ENCODE measurements at regions not wholly inside any gene's neighbourhood (a gene's known extent, or its start where the extent isn't known, plus 50 kb on each side); places are given as distances from the start of the nearest gene placed in this dataset.
"Not testable (repeated sequence)": the region's sequence is repeated elsewhere in the genome, so short reads cannot be mapped to it uniquely, and the experiment has no call there.

DNA sequence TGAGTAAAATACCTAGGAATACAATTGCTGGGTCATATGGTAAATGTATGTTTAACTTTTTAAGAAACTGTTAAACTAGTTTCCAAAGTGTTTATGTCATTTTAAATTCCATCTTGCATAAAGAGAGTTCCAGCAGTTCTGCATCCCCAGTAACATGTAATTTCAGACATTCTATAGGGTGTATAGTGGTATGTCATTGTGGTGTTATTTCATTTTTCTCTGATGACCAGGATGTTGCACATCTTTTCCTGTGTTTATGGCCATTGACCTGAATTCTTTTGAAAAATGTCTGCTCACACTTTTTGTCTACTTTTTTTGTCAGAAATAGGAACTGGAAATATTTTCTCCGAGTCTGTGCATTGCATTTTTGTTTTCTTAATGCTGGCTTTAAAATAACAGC is 128.9 kb downstream of the TMEM200A start:
- H3K36me3 ChIP-seq (ENCODE audit: control insufficient read depth, insufficient read depth, low read length) = no peaks in the 10 kb centered on the region
- H3K4me3 ChIP-seq (ENCODE audit: low read depth, low read length) = no peak overlapping the region
- H3K9me3 ChIP-seq (ENCODE audit: control insufficient read depth, insufficient read depth, low read depth, low read length) = no peaks in the 10 kb centered on the region
- no peaks in the 10 kb centered on the region for H3K4me1 ChIP-seq (ENCODE audit: control insufficient read depth, insufficient read depth, low read length)
- no peaks in the 10 kb centered on the region for H3K27me3 ChIP-seq (ENCODE audit: control insufficient read depth, insufficient read depth, low read length)
- H3K27ac ChIP-seq (ENCODE audit: low read depth, low read length) = no peak overlapping the region
- no peak overlapping the region for H3K9ac ChIP-seq (ENCODE audit: low read length)

DNA sequence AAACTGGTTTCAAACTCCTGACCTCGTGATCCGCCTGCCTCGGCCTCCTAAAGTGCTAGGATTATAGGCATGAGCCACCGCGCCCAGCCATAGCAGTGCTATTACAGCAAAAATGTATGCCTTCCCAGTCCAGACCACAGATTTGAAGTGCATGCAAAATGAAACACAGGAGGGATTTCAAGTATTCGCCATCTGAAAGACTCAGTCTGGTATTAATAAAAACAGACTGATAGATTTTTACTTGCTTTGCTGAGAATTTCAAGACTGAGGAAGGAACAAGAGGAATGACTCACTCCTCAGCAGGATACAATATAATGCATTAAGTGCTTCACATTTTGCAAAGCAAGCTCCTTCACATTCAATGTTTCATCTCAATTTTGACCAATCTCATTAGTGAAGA is 134.9 kb downstream of the TMEM200A start:
- H3K4me3 ChIP-seq (ENCODE audit: low read depth, low read length) = no peak overlapping the region
- H3K27ac ChIP-seq (ENCODE audit: low read depth, low read length) = no peak overlapping the region
- no peak overlapping the region for H3K9ac ChIP-seq (ENCODE audit: low read length)

DNA sequence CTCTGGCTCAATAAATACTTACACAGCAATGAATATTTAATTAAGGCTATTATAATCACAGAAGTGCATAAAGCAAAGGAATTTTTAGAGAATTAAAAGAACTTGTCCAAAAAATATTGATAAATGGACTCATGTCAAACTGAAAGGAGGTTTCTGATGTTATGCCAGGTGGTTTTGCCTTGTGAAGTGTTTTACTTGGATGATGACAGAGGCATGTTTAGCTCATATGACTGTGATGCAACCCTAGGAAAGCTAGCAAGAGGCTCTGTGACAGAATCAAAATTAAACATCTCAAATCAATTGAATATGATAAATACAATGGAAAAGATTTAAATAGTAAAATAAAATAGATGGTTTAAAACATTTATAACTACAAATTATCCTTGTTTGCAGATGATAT is 137.3 kb downstream of the TMEM200A start:
- Histone ChIP-seq H3K4me1 (ENCODE audit: control insufficient read depth, insufficient read depth, low read length) (0 out of 2 replicates have a peak, but pooled peaks cover 4% of the 10 kb centered on the region), H3K9ac (ENCODE audit: low read length) (no peak overlapping the region), H3K27ac (ENCODE audit: low read depth, low read length) (no peak overlapping the region), H3K4me3 (ENCODE audit: low read depth, low read length) (no peak overlapping the region), H3K36me3 (ENCODE audit: control insufficient read depth, insufficient read depth, low read length) (no peaks in the 10 kb centered on the region), H3K9me3 (ENCODE audit: control insufficient read depth, insufficient read depth, low read depth, low read length) (no peaks in the 10 kb centered on the region), H3K27me3 (ENCODE audit: control insufficient read depth, insufficient read depth, low read length) (no peaks in the 10 kb centered on the region)

More for the DNA sequence above, 134.9 kb downstream of the TMEM200A start:
- H3K4me1 ChIP-seq (ENCODE audit: control insufficient read depth, insufficient read depth, low read length) = 0 out of 2 replicates have a peak, but pooled peaks cover 4% of the 10 kb centered on the region
- no peaks in the 10 kb centered on the region for H3K9me3 ChIP-seq (ENCODE audit: control insufficient read depth, insufficient read depth, low read depth, low read length)
- H3K27me3 ChIP-seq (ENCODE audit: control insufficient read depth, insufficient read depth, low read length) = no peaks in the 10 kb centered on the region
- no peaks in the 10 kb centered on the region for H3K36me3 ChIP-seq (ENCODE audit: control insufficient read depth, insufficient read depth, low read length)

DNA sequence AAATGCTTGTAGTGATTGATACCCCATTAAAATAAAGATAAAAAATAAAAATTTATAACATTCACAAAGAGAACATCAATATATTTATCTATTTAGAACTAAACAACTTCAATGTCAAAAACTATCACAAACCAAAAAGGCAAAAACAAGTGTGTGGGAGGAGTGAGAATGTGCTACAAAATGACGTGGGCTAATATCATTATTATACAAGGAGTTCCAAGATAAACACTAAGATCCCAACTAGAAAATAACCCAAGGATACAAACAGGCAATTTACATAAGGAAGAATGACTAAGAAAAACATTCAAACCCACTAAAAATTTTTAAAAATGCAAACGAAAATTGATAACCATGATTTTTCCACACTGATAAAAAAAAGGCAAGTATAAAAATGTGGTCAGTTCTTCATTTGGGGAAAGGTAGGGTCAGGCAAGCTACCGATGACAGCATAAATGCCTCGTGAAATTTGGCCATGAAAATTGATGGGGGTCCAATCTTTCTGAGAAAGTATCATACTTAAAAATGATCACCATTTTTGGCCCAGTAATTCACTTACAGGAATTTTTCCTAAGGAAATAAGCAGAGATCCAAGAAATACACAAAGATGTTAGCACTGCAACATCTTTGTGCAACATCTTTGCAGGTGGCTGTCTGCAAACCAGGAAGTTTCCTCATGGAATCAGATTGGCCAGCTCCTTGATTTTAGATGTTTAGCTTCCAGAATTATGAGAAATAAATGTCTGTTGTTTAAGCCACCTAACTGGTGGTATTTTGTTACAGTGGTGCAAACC is 140.2 kb downstream of the TMEM200A start:
- no peaks in the 10 kb centered on the region for H3K4me1 ChIP-seq (ENCODE audit: control insufficient read depth, insufficient read depth, low read length)
- no peaks in the 10 kb centered on the region for H3K9me3 ChIP-seq (ENCODE audit: control insufficient read depth, insufficient read depth, low read depth, low read length)
- no peak overlapping the region for H3K4me3 ChIP-seq (ENCODE audit: low read depth, low read length)
- no peak overlapping the region for H3K9ac ChIP-seq (ENCODE audit: low read length)
- no peaks in the 10 kb centered on the region for H3K36me3 ChIP-seq (ENCODE audit: control insufficient read depth, insufficient read depth, low read length)
- H3K27me3 ChIP-seq (ENCODE audit: control insufficient read depth, insufficient read depth, low read length) = no peaks in the 10 kb centered on the region
- H3K27ac ChIP-seq (ENCODE audit: low read depth, low read length) = no peak overlapping the region

DNA sequence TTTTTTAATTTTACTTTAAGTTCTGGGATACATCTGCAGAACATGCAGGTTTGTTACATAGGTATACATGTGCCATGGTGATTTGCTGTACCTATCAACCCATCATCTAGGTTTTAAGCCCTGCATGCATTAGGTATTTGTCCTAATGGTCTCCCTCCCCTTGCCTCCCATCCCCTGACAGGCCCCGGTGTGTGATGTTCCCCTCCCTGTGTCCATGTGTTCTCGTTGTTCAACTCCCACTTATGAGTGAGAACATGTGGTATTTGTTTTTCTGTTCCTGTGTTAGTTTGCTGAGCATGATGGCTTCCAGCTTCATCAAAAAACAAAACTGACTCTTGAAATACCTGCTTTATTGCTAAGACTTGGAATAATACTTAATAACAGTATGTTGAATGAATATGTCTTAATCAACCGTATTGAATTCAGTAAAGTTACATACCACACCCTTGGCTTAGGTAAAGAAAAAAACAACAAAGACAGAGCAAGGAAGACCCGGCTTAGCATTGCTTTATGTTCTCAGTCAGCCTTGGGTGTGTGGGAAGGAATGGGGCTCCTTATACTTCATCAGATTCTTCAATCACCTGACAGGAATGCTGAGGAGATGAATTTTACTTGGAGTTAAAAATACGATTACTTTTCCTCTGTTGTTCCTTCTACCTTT is 141.3 kb downstream of the TMEM200A start:
- not testable (repeated sequence) for H3K4me3 ChIP-seq (ENCODE audit: low read depth, low read length); H3K27me3 ChIP-seq (ENCODE audit: control insufficient read depth, insufficient read depth, low read length); H3K9me3 ChIP-seq (ENCODE audit: control insufficient read depth, insufficient read depth, low read depth, low read length); H3K9ac ChIP-seq (ENCODE audit: low read length); H3K27ac ChIP-seq (ENCODE audit: low read depth, low read length); H3K4me1 ChIP-seq (ENCODE audit: control insufficient read depth, insufficient read depth, low read length); H3K36me3 ChIP-seq (ENCODE audit: control insufficient read depth, insufficient read depth, low read length)

DNA sequence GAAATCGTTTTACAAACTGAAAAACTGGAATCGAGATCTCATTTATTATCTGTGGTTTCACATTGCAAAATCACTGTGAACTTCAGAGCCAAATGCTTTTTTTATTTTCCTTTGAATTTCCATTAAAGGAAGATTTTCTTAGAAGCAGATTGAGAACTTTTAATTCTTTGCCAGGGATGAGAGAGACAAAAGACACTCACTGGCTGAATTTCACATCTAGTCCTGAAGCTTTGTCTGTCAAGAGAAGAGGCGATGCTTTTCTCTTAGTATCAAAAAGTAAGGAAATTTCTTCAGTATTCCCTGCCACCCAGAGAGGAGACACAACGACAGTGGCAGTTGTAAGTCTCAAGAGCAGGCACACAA is 141.8 kb downstream of the TMEM200A start:
- Histone ChIP-seq H3K4me1 (ENCODE audit: control insufficient read depth, insufficient read depth, low read length) (no peaks in the 10 kb centered on the region), H3K9ac (ENCODE audit: low read length) (no peak overlapping the region), H3K9me3 (ENCODE audit: control insufficient read depth, insufficient read depth, low read depth, low read length) (no peaks in the 10 kb centered on the region), H3K4me3 (ENCODE audit: low read depth, low read length) (no peak overlapping the region), H3K27ac (ENCODE audit: low read depth, low read length) (no peak overlapping the region), H3K36me3 (ENCODE audit: control insufficient read depth, insufficient read depth, low read length) (no peaks in the 10 kb centered on the region), H3K27me3 (ENCODE audit: control insufficient read depth, insufficient read depth, low read length) (no peaks in the 10 kb centered on the region)

DNA sequence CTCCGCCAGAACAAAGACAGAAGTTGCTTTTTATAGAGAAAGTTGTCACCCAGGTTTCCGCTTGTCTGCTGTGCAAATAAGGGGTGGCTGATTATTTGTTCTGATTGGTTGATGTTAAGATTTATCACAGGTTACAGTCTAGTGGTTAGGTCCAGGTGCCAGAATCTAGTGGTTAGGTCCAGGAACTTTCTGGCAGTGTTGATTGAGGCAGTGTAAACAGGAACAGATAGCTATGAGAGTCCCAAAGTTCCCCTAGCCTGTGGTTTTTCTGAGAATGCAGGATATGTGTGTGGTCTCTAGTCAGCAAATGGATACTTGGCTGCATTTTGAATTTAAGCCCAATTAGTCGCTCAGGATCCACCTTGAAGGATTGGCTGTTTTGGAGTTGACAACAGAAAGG is 148.0 kb downstream of the TMEM200A start:
- no peaks in the 10 kb centered on the region for H3K4me1 ChIP-seq (ENCODE audit: control insufficient read depth, insufficient read depth, low read length)
- no peaks in the 10 kb centered on the region for H3K36me3 ChIP-seq (ENCODE audit: control insufficient read depth, insufficient read depth, low read length)
- no peak overlapping the region for H3K9ac ChIP-seq (ENCODE audit: low read length)
- no peaks in the 10 kb centered on the region for H3K9me3 ChIP-seq (ENCODE audit: control insufficient read depth, insufficient read depth, low read depth, low read length)
- no peak overlapping the region for H3K27ac ChIP-seq (ENCODE audit: low read depth, low read length)
- H3K4me3 ChIP-seq (ENCODE audit: low read depth, low read length) = no peak overlapping the region
- H3K27me3 ChIP-seq (ENCODE audit: control insufficient read depth, insufficient read depth, low read length) = no peaks in the 10 kb centered on the region

DNA sequence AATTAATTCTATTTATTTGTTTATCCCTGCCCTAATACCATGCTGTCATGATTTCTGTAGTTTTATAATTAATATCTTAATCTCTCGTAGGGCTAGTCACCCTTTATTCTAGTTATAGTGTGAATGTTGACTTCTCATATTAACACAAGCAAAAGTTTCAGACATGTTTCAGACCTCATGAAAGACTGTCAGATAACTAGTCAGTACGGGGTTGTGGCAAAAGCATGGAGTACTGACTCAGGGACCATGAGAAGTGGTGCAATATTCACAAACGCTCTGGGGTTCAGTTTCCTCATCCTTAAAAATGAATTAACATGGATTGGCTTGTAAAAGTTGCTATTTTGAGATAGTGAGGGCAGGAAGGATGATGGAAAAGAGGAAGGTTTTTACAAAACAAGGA is 148.9 kb downstream of the TMEM200A start:
- Histone ChIP-seq H3K4me3 (ENCODE audit: low read depth, low read length) (no peak overlapping the region), H3K27ac (ENCODE audit: low read depth, low read length) (no peak overlapping the region), H3K4me1 (ENCODE audit: control insufficient read depth, insufficient read depth, low read length) (no peaks in the 10 kb centered on the region), H3K27me3 (ENCODE audit: control insufficient read depth, insufficient read depth, low read length) (no peaks in the 10 kb centered on the region), H3K9ac (ENCODE audit: low read length) (no peak overlapping the region), H3K9me3 (ENCODE audit: control insufficient read depth, insufficient read depth, low read depth, low read length) (no peaks in the 10 kb centered on the region), H3K36me3 (ENCODE audit: control insufficient read depth, insufficient read depth, low read length) (no peaks in the 10 kb centered on the region)

DNA sequence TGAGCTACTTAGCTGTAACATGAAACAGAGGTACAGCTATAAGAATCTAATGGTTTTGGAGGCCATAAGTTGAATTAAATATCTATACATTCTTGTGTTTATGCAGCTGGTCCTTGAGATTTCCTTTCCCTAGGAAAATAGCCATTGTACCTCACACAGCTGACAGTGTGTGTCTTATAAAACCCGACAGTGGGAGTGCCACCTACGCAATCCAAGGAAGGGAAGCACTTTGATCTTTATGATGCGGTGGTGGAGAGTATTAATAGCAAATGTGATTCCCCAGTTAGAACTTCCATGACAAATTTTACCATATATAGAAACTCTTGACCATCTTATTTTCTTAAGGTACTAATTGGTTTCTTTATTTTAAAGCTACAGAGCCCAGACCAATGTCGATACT is 149.5 kb downstream of the TMEM200A start:
- Histone ChIP-seq H3K9ac (ENCODE audit: low read length) (no peak overlapping the region), H3K4me1 (ENCODE audit: control insufficient read depth, insufficient read depth, low read length) (no peaks in the 10 kb centered on the region), H3K27ac (ENCODE audit: low read depth, low read length) (no peak overlapping the region)

DNA sequence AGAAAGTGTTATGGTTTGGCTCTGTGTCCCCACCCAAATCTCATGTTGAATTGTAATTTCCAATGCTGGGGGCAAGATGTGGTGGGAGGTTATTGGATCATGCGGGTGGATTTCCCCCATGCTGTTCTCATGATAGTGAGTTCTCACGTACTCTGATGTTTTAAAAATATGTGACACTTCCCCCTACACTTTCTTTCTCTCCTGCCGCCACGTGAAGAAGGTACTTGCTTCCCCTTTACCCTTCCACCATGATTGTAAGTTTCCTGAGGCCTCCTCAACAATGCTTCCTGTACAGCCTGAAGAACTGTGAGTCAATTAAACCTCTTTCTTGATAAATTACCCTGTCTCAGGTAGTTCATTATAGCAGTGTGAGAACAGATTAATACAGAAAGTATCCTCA is 150.8 kb downstream of the TMEM200A start:
- H3K27ac ChIP-seq (ENCODE audit: low read depth, low read length) = no peak overlapping the region
- no peak overlapping the region for H3K9ac ChIP-seq (ENCODE audit: low read length)
- H3K4me1 ChIP-seq (ENCODE audit: control insufficient read depth, insufficient read depth, low read length) = no peaks in the 10 kb centered on the region

More for the DNA sequence above, 149.5 kb downstream of the TMEM200A start:
- Histone ChIP-seq H3K27me3 (ENCODE audit: control insufficient read depth, insufficient read depth, low read length) (no peaks in the 10 kb centered on the region), H3K4me3 (ENCODE audit: low read depth, low read length) (no peak overlapping the region), H3K9me3 (ENCODE audit: control insufficient read depth, insufficient read depth, low read depth, low read length) (no peaks in the 10 kb centered on the region), H3K36me3 (ENCODE audit: control insufficient read depth, insufficient read depth, low read length) (no peaks in the 10 kb centered on the region)

DNA sequence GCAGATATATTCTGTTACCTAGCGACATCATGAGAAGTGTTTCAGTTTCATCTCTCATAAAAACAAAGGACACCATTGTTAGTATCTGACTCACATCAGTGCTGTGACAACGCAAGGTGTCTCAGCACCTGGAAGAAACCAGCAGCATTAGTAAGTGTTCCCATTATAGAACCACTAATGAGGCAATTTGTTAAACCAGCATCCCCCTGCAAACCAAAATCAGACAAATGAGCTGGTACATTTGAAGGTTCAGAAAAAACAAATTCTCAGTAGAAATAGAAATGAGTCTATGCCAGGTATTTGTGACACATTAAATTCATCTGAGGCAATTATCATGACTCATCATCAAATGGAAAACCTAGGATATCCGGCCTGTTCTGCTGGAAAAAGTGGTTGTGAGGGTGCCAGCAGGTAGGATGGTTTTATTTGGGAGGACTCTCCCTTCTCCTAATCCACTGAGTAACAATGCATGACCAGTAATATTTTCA is 151.7 kb downstream of the TMEM200A start:
- Histone ChIP-seq H3K4me3 (ENCODE audit: low read depth, low read length) (no peak overlapping the region), H3K9me3 (ENCODE audit: control insufficient read depth, insufficient read depth, low read depth, low read length) (no peaks in the 10 kb centered on the region), H3K27me3 (ENCODE audit: control insufficient read depth, insufficient read depth, low read length) (no peaks in the 10 kb centered on the region), H3K36me3 (ENCODE audit: control insufficient read depth, insufficient read depth, low read length) (no peaks in the 10 kb centered on the region), H3K9ac (ENCODE audit: low read length) (no peak overlapping the region), H3K4me1 (ENCODE audit: control insufficient read depth, insufficient read depth, low read length) (no peaks in the 10 kb centered on the region), H3K27ac (ENCODE audit: low read depth, low read length) (no peak overlapping the region)

More for the DNA sequence above, 150.8 kb downstream of the TMEM200A start:
- Histone ChIP-seq H3K27me3 (ENCODE audit: control insufficient read depth, insufficient read depth, low read length) (no peaks in the 10 kb centered on the region), H3K9me3 (ENCODE audit: control insufficient read depth, insufficient read depth, low read depth, low read length) (no peaks in the 10 kb centered on the region), H3K36me3 (ENCODE audit: control insufficient read depth, insufficient read depth, low read length) (no peaks in the 10 kb centered on the region), H3K4me3 (ENCODE audit: low read depth, low read length) (no peak overlapping the region)

All from HUES6 (cell line).